HEK293 (cell line): ENCODE measurements at regions not wholly inside any gene's neighbourhood (a gene's known extent, or its start where the extent isn't known, plus 50 kb on each side); places are given as distances from the start of the nearest gene placed in this dataset.

Experiments used
- CTCF ChIP-seq: fragments of 450-650 bp; formaldehyde crosslinking; IDR thresholded peaks from 2 replicates; pipeline ENCODE4 v1.5.1; 2016; ENCODE audit warnings: missing biosample characterization, missing genetic modification characterization
- RBAK ChIP-seq: fragments of 450-650 bp; formaldehyde crosslinking; IDR thresholded peaks from 2 replicates; pipeline ENCODE4 v1.5.1; 2016; ENCODE audit warnings: missing biosample characterization, missing genetic modification characterization
- ZNF776 ChIP-seq: fragments of 450-650 bp; formaldehyde crosslinking; IDR thresholded peaks from 2 replicates; pipeline ENCODE4 v1.5.0; 2017; ENCODE audit warnings: missing biosample characterization, missing genetic modification characterization, borderline replicate concordance
- ZNF785 ChIP-seq: fragments of 450-650 bp; formaldehyde crosslinking; IDR thresholded peaks from 2 replicates; pipeline ENCODE4 v1.5.1; 2016; ENCODE audit warnings: missing biosample characterization, missing genetic modification characterization
- ZSCAN30 ChIP-seq: fragments of 450-650 bp; IDR thresholded peaks from 2 replicates; pipeline ENCODE4 v1.5.1; 2018; ENCODE audit warnings: missing biosample characterization, mild to moderate bottlenecking, missing genetic modification characterization, moderate library complexity

- no peak for TF ChIP-seq CTCF (tag by site-specific recombination)
- no peak for TF ChIP-seq ZNF776 (tag by site-specific recombination)
- no peak for TF ChIP-seq RBAK (tag by site-specific recombination)
- TF ChIP-seq ZSCAN30 (tag by site-specific recombination), result no peak
- no peak for TF ChIP-seq ZNF785 (tag by site-specific recombination)
Observed at GRCh38 chr1:172882385-172882784, 168.4 kb downstream of the TNFSF18 start.
